Progenitor cell of endocrine pancreas (in vitro differentiated cells): ENCODE measurements at regions not wholly inside any gene's neighbourhood (a gene's known extent, or its start where the extent isn't known, plus 50 kb on each side); places are given as distances from the start of the nearest gene placed in this dataset.

Source experiments
- DNase-seq: peaks from one replicate; pipeline ENCODE4 v3.0.0; 2021; ENCODE audit warnings: low spot score; ENCODE audit not compliant: unreplicated experiment
- H3K27ac Mint-ChIP-seq: 2 replicates; pipeline ENCODE4 v1.8.0; 2021; ENCODE audit warnings: mild to moderate bottlenecking, moderate library complexity, mixed read lengths
- H3K27me3 Mint-ChIP-seq: 2 replicates; pipeline ENCODE4 v1.8.0; 2021; ENCODE audit warnings: mixed read lengths
- H3K36me3 Mint-ChIP-seq: 2 replicates; pipeline ENCODE4 v1.8.0; 2022; ENCODE audit warnings: mixed read lengths; ENCODE audit not compliant: insufficient read depth
- H3K4me1 Mint-ChIP-seq: 2 replicates; pipeline ENCODE4 v1.8.0; 2021; ENCODE audit warnings: low read depth, mixed read lengths
- H3K4me3 Mint-ChIP-seq: 2 replicates; pipeline ENCODE4 v1.8.0; 2021; ENCODE audit warnings: low read depth, mild to moderate bottlenecking, moderate library complexity, mixed read lengths
- H3K9me3 Mint-ChIP-seq: 2 replicates; pipeline ENCODE4 v1.8.0; 2021; ENCODE audit warnings: low read depth, mixed read lengths
- TF ChIP-seq, protein P1 (sequence below): fragments of 200-600 bp; sonication (generic); IDR thresholded peaks from one replicate; pipeline ENCODE4 v1.5.0; 2021; ENCODE audit warnings: antibody characterized with exemption, mild to moderate bottlenecking; ENCODE audit not compliant: unreplicated experiment

DNA sequence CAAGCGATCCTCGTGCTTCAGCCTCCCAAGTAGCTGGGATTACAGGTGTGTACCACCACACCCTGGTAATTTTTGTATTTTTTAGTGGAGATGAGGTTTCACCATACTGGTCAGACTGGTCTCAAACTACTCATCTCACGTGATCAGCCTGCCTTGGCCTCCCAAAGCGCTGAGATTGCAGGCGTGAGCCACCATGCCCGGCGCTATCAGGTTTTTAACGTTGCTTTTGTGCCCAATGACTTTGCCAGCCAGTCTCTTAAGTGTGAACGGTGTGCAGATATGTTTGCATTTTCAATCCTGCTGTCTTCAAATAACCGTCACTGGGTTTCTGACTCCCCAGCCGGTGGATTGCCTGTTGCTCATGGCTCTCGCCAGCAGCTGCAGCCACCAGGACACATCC, 201.8 kb upstream of the PPP2R2D start:
- Mint-ChIP-seq H3K9me3 (no peaks in the 10 kb centered on the region), H3K4me3 (no peak overlapping the region), H3K27me3 (peaks cover 27% of the 10 kb centered on the region), H3K4me1 (no peaks in the 10 kb centered on the region), H3K36me3 (no peaks in the 10 kb centered on the region), H3K27ac (no peak overlapping the region)
- TF ChIP-seq, protein P1, sequence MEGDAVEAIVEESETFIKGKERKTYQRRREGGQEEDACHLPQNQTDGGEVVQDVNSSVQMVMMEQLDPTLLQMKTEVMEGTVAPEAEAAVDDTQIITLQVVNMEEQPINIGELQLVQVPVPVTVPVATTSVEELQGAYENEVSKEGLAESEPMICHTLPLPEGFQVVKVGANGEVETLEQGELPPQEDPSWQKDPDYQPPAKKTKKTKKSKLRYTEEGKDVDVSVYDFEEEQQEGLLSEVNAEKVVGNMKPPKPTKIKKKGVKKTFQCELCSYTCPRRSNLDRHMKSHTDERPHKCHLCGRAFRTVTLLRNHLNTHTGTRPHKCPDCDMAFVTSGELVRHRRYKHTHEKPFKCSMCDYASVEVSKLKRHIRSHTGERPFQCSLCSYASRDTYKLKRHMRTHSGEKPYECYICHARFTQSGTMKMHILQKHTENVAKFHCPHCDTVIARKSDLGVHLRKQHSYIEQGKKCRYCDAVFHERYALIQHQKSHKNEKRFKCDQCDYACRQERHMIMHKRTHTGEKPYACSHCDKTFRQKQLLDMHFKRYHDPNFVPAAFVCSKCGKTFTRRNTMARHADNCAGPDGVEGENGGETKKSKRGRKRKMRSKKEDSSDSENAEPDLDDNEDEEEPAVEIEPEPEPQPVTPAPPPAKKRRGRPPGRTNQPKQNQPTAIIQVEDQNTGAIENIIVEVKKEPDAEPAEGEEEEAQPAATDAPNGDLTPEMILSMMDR, result no peak
- peak; percentile 1 for DNase-seq

DNA sequence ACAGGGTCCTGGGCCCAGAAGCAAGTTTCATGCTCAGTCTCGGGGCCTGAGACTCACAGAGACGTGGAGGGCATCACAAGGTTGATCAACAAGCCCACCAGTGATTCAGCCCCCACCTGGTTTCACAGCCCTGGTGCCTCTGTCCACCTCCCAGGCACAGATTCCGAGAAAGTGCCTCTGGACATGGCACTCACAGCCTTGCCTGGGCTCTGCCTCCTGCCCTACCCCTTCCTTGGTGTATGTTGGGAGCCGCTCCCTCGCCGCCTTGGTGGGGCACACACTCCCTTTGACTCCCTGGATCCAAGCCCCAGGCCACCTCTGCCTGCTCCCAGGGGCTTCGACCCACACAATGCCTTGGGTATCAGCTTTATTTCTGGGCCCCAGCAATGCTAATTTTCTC, 200.8 kb upstream of the PPP2R2D start:
- Mint-ChIP-seq H3K36me3 (no peaks in the 10 kb centered on the region), H3K4me1 (no peaks in the 10 kb centered on the region), H3K4me3 (no peak overlapping the region), H3K27me3 (peaks cover 26% of the 10 kb centered on the region), H3K9me3 (no peaks in the 10 kb centered on the region), H3K27ac (no peak overlapping the region)
- TF ChIP-seq, protein P1, result no peak
- DNase-seq, result peak; percentile 6

DNA sequence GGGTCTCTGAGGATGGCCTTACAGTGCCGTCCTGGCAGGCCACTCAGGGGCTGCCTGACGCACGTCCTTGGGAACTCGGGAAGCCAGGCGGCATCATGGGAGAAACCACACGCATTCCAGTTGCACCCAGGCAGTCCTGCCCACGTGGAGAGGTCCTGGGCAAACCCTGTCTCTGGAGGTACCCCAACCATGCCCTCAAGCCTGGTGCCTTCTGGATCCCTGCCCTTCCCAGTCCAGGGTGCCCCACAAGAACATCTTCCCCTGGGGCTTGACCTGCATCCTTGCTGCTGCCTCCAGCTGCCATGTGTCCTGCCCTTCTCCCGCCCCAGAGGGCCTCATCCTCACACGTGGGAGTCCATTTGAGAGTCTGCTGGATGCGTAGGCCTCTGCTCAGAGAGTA, 200.3 kb upstream of the PPP2R2D start:
- no peaks in the 10 kb centered on the region for H3K9me3 Mint-ChIP-seq
- H3K36me3 Mint-ChIP-seq, result no peaks in the 10 kb centered on the region
- no peak overlapping the region for H3K4me3 Mint-ChIP-seq
- DNase-seq, result peak; percentile 3
- H3K27me3 Mint-ChIP-seq, result peaks cover 26% of the 10 kb centered on the region
- H3K4me1 Mint-ChIP-seq, result no peaks in the 10 kb centered on the region
- H3K27ac Mint-ChIP-seq, result no peak overlapping the region
- TF ChIP-seq, protein P1, result no peak

DNA sequence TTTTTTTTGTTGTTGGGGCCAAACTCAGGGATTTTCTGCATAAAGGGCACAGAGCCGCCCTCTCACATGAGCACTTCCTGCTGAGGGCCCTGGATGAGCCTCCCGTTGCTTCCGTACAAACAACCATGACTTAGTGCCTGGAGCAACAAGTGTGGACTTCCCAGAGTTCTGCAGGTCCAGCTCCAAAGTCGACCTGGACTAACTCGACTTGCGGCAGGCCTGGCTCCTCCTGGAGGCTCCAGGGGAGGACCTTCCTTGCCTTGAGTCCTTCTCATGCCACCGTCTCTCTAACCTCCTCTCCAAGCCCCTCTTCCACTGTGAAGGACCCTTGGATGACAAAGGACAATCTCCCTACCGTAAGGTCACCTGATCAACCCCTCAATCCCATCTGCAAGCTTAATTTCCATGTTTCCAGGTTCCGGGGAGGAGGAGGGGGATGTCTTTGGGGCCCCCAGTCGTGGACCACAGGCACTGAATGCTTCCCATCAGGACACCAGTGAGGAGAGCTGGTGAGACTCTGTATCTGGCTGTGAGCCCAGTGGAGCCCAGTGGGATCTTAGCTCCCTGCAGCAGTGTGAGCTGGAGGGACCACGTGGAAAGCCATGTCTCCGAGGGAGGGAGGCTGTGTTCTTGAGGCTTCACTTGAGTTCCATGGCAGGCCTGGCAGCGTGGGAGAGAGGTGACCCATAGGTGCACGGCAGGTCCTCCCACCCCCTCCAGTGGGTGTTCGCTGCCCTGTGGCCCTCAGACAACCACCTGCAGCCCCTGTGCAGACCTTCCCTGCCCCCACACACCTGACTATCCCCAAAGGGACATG, 199.5 kb upstream of the PPP2R2D start:
- Mint-ChIP-seq H3K36me3 (no peaks in the 10 kb centered on the region), H3K9me3 (no peaks in the 10 kb centered on the region), H3K27me3 (peaks cover 23% of the 10 kb centered on the region), H3K27ac (no peak overlapping the region), H3K4me1 (no peaks in the 10 kb centered on the region), H3K4me3 (no peak overlapping the region)
- TF ChIP-seq, protein P1, result no peak
- DNase-seq, result peak; percentile 6

DNA sequence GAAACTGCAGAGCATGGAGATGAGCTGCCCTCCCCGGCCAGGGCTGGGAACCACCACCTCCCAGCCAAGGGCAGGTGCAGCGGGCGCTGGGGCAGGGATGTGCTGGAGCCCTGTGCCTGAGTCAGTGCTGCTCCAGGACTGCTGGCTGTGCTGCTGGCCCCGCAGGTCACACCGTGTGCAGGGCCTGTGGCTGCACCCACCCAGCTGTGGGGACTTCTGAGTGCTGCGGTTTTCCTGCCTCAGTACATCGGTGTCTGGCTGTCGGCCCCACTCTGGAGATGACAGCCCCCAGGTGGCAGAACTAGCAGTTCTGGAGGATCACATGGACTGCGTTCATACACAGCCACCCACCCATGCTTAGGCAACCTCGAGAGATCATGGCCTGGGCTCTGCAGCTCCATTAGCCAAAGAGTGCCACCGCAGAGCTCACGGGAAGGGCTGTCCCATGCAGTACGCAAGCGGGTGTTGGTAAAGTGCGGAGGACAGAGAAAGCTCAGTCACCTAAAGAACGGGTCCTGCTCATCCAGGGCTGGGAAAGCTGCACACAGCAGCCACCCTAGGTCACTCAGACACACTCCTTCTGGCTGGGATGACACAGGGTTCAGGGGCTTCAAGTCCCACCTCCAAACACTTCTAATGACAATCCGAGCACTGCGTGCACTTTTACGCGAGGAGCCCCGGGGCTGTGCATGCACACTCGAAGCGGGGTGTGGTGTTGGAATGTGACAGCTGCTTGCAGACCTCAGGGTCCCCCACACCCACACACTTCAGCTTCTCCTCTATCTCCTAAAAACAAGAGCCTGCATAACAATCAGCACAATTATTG, 198.1 kb upstream of the PPP2R2D start:
- no peak overlapping the region for H3K4me3 Mint-ChIP-seq
- H3K4me1 Mint-ChIP-seq, result no peaks in the 10 kb centered on the region
- DNase-seq, result peak; percentile 6
- peaks cover 3% of the 10 kb centered on the region for H3K36me3 Mint-ChIP-seq
- peak overlapping the region; percentile 45 for H3K27ac Mint-ChIP-seq
- peaks cover 23% of the 10 kb centered on the region for H3K27me3 Mint-ChIP-seq
- peaks cover 7% of the 10 kb centered on the region for H3K9me3 Mint-ChIP-seq
- TF ChIP-seq, protein P1, result no peak
